Tibial nerve (tissue), 4 donors: ENCODE measurements at regions not wholly inside any gene's neighbourhood (a gene's known extent, or its start where the extent isn't known, plus 50 kb on each side); places are given as distances from the start of the nearest gene placed in this dataset.

Experiments used
- EP300 ChIP-seq, 2 donors: sonication (generic); formaldehyde crosslinking; IDR thresholded peaks; one replicate each; pipeline ENCODE4 v1.6.1; 2017; ENCODE audit warnings: antibody characterized with exemption in 2 of 2, mild to moderate bottlenecking in 1 of 2
- TF ChIP-seq, protein P1 (sequence below), 5 experiments: fragments of 200-600 bp in 3 of 5; fragments of 450-650 bp in 2 of 5; sonication (generic) in 3 of 5; IDR thresholded peaks; one replicate each; pipeline ENCODE4 v1.5.1; 2016 to 2019; ENCODE audit warnings: antibody characterized with exemption in 5 of 5, mild to moderate bottlenecking in 3 of 5, moderate library complexity in 2 of 5

DNA sequence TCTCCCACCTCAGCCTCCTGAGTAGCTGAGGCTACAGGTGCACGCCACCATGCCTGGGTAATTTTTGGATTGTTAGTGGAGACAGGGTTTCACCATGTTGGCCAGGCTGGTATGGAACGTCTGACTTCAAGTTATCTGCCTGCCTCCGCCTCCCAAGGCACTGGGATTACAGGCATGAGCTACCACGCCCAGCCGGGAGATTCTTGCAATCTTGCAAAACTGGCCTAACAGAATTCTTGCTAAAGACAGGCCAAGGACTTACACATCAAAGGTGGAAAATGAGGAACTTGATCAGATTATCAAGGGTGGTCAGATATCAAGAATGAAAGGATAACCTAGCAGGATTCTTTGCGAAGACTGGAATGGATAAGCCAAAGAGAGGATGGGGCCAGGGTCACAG, 98.3 kb upstream of the TIAM1 start:
- TF ChIP-seq, protein P1, sequence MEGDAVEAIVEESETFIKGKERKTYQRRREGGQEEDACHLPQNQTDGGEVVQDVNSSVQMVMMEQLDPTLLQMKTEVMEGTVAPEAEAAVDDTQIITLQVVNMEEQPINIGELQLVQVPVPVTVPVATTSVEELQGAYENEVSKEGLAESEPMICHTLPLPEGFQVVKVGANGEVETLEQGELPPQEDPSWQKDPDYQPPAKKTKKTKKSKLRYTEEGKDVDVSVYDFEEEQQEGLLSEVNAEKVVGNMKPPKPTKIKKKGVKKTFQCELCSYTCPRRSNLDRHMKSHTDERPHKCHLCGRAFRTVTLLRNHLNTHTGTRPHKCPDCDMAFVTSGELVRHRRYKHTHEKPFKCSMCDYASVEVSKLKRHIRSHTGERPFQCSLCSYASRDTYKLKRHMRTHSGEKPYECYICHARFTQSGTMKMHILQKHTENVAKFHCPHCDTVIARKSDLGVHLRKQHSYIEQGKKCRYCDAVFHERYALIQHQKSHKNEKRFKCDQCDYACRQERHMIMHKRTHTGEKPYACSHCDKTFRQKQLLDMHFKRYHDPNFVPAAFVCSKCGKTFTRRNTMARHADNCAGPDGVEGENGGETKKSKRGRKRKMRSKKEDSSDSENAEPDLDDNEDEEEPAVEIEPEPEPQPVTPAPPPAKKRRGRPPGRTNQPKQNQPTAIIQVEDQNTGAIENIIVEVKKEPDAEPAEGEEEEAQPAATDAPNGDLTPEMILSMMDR (IDR thresholded peaks at IDR 0.05): no peak
- no peak for TF ChIP-seq EP300 (IDR thresholded peaks at IDR 0.05)
